Activated CD4-positive, alpha-beta T cell treated with anti-CD3 and anti-CD28 coated beads, Interleukin-2, amount 10 ng/mL, durations not matched to agents 24 days and 14 days (primary cell): ENCODE measurements at regions not wholly inside any gene's neighbourhood (a gene's known extent, or its start where the extent isn't known, plus 50 kb on each side); places are given as distances from the start of the nearest gene placed in this dataset.
"Not testable (repeated sequence)": the region's sequence is repeated elsewhere in the genome, so short reads cannot be mapped to it uniquely, and the experiment has no call there.

Experiments used
- DNase-seq: peaks from one replicate; pipeline ENCODE4 v3.0.0; 2022
- H3K27ac Mint-ChIP-seq: one replicate; pipeline ENCODE4 v1.8.0; 2022; ENCODE audit warnings: mild to moderate bottlenecking, mixed read lengths
- H3K27me3 Mint-ChIP-seq: one replicate; pipeline ENCODE4 v1.8.0; 2022; ENCODE audit warnings: mixed read lengths
- H3K36me3 Mint-ChIP-seq: one replicate; pipeline ENCODE4 v1.8.0; 2022; ENCODE audit warnings: low read depth, mild to moderate bottlenecking, mixed read lengths
- H3K4me1 Mint-ChIP-seq: one replicate; pipeline ENCODE4 v1.8.0; 2021; ENCODE audit warnings: mixed read lengths
- H3K4me3 Mint-ChIP-seq: one replicate; pipeline ENCODE4 v1.8.0; 2022; ENCODE audit warnings: mild to moderate bottlenecking, moderate library complexity, mixed read lengths
- H3K9me3 Mint-ChIP-seq: one replicate; pipeline ENCODE4 v1.8.0; 2021; ENCODE audit warnings: mixed read lengths
- intact Hi-C: fragments of 100-400 bp; cut with micrococcal nuclease; formaldehyde crosslinking; loops from one replicate; pipeline ENCODE4 v1.15.1; 2023

DNA sequence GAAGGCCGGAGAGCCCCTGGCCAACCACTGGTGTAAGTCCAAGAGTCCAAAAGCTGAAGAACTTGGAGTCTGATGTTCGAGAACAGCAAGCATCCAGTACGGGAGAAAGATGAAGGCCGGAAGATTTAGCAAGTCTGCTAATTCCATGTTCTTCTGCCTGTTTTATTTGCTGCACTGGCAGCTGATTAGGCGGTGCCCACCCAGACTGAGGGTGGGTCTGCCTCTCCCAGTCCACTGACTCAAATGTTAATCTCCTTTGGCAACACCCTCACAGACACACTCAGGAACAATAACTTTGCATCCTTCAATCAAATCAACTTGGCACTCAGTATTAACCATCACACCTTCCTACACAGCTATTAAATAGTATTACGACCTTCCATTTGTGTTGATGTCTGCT is 168.6 kb downstream of the ALDH1A2 start:
- H3K9me3 Mint-ChIP-seq, DNase-seq, H3K27me3 Mint-ChIP-seq, H3K4me3 Mint-ChIP-seq, H3K27ac Mint-ChIP-seq, H3K4me1 Mint-ChIP-seq, intact Hi-C loops, H3K36me3 Mint-ChIP-seq: not testable (repeated sequence)

DNA sequence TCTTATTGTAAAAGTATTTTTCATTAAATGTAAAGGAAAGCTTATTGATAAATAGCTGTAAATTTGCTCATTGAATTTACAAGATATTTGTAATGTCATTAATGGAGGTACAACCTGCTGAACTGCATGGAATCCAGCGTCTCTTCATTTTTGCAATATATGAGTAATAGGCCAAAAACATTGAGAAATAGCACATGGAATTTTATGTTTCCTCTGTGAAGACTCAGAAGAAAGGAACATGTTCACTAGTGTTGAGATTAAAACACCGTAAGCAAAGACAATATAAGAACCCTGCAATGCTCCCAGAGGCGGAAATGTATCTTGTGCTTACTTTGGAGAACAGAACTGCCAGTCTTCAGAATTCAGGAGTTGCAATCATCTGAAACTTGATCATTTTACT is 167.6 kb downstream of the ALDH1A2 start:
- Mint-ChIP-seq H3K4me3 (no peak overlapping the region), H3K27me3 (peaks cover 8% of the 10 kb centered on the region), H3K9me3 (no peaks in the 10 kb centered on the region), H3K27ac (no peak overlapping the region), H3K36me3 (no peaks in the 10 kb centered on the region), H3K4me1 (no peaks in the 10 kb centered on the region)
- DNase-seq = no peak
- intact Hi-C loops = no loop called here

DNA sequence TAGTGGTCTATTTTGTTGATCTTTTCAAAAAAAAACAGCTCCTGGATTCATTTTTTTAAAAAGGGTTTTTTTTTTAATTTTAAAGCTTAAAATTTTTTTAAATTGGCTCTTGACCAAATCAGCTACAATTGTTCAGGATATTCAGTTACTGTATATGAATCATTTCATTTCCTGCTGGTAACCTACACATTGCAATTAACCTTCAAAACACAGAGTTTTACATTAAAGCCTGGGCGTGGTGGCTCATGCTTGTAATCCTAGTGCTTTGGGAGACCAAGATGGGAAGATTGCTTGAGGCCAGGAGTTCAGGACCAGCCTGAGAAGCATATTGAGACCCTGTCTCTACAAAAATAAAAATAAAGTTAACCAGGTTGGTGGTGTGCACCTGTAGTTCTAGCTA is 163.4 kb downstream of the ALDH1A2 start:
- no peak overlapping the region for H3K27ac Mint-ChIP-seq
- H3K9me3 Mint-ChIP-seq = no peaks in the 10 kb centered on the region

More for the DNA sequence above, 163.4 kb downstream of the ALDH1A2 start:
- intact Hi-C loops = no loop called here
- Mint-ChIP-seq H3K4me3 (no peak overlapping the region), H3K27me3 (peaks cover 2% of the 10 kb centered on the region), H3K4me1 (no peaks in the 10 kb centered on the region), H3K36me3 (no peaks in the 10 kb centered on the region)
- no peak for DNase-seq
